HepG2 (cell line): ENCODE measurements at regions not wholly inside any gene's neighbourhood (a gene's known extent, or its start where the extent isn't known, plus 50 kb on each side); places are given as distances from the start of the nearest gene placed in this dataset.
A peak's percentile ranks its signal among the peaks of the same experiment; 100 is the strongest.

Source experiments
- ATAC-seq: fragments of 200-7000 bp; cut with Tn5 transposase; 3 replicates; pipeline ENCODE4 v1.9.1; 2020; ENCODE audit warnings: mild to moderate bottlenecking, moderate library complexity
- BruUV-seq: library from RNA; stranded (reverse); fragments of 400-500 nt; replicated peaks from 2 replicates; lab custom pipeline; 2021; lab: Mats Ljungman, UMichigan
- CTCF ChIA-PET: fragments of 300-600 bp; formaldehyde crosslinking; extraction: SDS; loops from one replicate; lab custom pipeline; 2021; ENCODE audit warnings: low total read pairs, inconsistent platforms, low intra/inter-chr PET ratio; lab: Yijun Ruan, JAX
- POLR2A ChIA-PET: fragments of 350-600 bp; sonication (Branson Sonifier 250); formaldehyde crosslinking; loops from one replicate; lab custom pipeline; 2020; ENCODE audit warnings: antibody characterized with exemption, inconsistent platforms; lab: Yijun Ruan, JAX
- DNase-seq: peaks from one replicate; pipeline ENCODE4 v3.0.0-alpha.2; 2015; ENCODE audit warnings: low spot score
- FAIRE-seq: peaks from 3 replicates; lab custom pipeline; 2011; peaks lifted over from hg19 to GRCh38; lab: Jason Lieb, UNC
- H2AFZ ChIP-seq: one replicate; pipeline ENCODE4 v1.6.1; 2011; ENCODE audit warnings: low read length, inconsistent platforms
- H3K27ac ChIP-seq: fragments of 300-600 bp; 3 replicates; pipeline ENCODE4 v1.8.0; 2011; ENCODE audit warnings: mixed run types, mild to moderate bottlenecking, mixed read lengths, low read length, inconsistent platforms; ENCODE audit not compliant: insufficient read depth; ENCODE audit errors: extremely low read length
- H3K27me3 ChIP-seq, 2 experiments: fragments of 200-600 bp in 1 of 2; 2 replicates in 1 of 2; 3 replicates in 1 of 2; pipeline versions ENCODE4 v1.6.0 to v1.8.0; 2011; ENCODE audit warnings: low read length in 2 of 2, mild to moderate bottlenecking in 2 of 2, moderate library complexity in 2 of 2, inconsistent platforms in 1 of 2; ENCODE audit not compliant: insufficient read depth in 2 of 2, control insufficient read depth in 1 of 2
- H3K36me3 ChIP-seq, 2 experiments: fragments of 200-600 bp in 1 of 2; replicated peaks in 1 of 2; 2 replicates in 1 of 2; 3 replicates in 1 of 2; pipeline versions ENCODE4 v1.5.1 to v1.8.0; 2011; ENCODE audit warnings: low read length in 2 of 2, inconsistent platforms in 1 of 2; ENCODE audit not compliant: insufficient read depth in 2 of 2, control insufficient read depth in 1 of 2
- H3K4me1 ChIP-seq: 2 replicates; pipeline ENCODE4 v1.5.1; 2012; ENCODE audit warnings: low read length, inconsistent platforms; ENCODE audit not compliant: insufficient read depth
- H3K4me2 ChIP-seq: 2 replicates; pipeline ENCODE4 v1.6.0; 2011; ENCODE audit warnings: low read depth, low read length, inconsistent platforms
- H3K4me3 ChIP-seq, 3 experiments: fragments of 200-600 bp in 1 of 3; sonication (generic), shearing (Covaris generic) in 1 of 3; replicated peaks in 1 of 3; 2 replicates each; pipeline ENCODE4 v1.5.1; 2011 to 2016; ENCODE audit warnings: low read length in 3 of 3, inconsistent platforms in 2 of 3, low read depth in 2 of 3, mild to moderate bottlenecking in 2 of 3, control low read depth in 1 of 3, mixed read lengths in 1 of 3; ENCODE audit not compliant: insufficient read depth in 1 of 3
- H3K79me2 ChIP-seq: one replicate; pipeline ENCODE4 v1.6.1; 2011; ENCODE audit warnings: low read length, inconsistent platforms; ENCODE audit not compliant: insufficient read depth
- H3K9ac ChIP-seq: 2 replicates; pipeline ENCODE4 v1.6.0; 2011; ENCODE audit warnings: mild to moderate bottlenecking, low read depth, low read length, inconsistent platforms; ENCODE audit not compliant: insufficient read depth
- H3K9me3 ChIP-seq: 2 replicates; pipeline ENCODE4 v1.5.1; 2012; ENCODE audit warnings: mild to moderate bottlenecking, low read length
- H4K20me1 ChIP-seq: 2 replicates; pipeline ENCODE4 v1.6.0; 2011; ENCODE audit warnings: inconsistent platforms, mild to moderate bottlenecking, low read length, moderate library complexity; ENCODE audit not compliant: insufficient read depth
- ATF7 ChIP-seq, 2 experiments: fragments of 450-650 bp in 1 of 2; sonication (generic) in 1 of 2; formaldehyde crosslinking in 1 of 2; IDR thresholded peaks; 2 replicates each; pipeline versions ENCODE4 v1.4.0 to v1.6.1; 2016 to 2020; ENCODE audit warnings: antibody characterized with exemption in 1 of 2, mild to moderate bottlenecking in 1 of 2, missing genetic modification reagents in 1 of 2
- MBD4 ChIP-seq: IDR thresholded peaks from 2 replicates; pipeline ENCODE4 v1.6.1; 2012; ENCODE audit warnings: low read length, inconsistent platforms, borderline replicate concordance
- NCOR1 ChIP-seq: fragments of 200-600 bp; sonication (generic); IDR thresholded peaks from 2 replicates; pipeline ENCODE4 v1.7.0; 2017; ENCODE audit warnings: antibody characterized with exemption, low read length, borderline replicate concordance
- RERE ChIP-seq: IDR thresholded peaks from 2 replicates; pipeline ENCODE4 v1.6.1; 2016; ENCODE audit warnings: low read depth, missing genetic modification reagents, missing compliant biosample characterization
- SNAI1 ChIP-seq: sonication (generic); formaldehyde crosslinking; IDR thresholded peaks from 2 replicates; pipeline ENCODE4 v1.5.0; 2020; ENCODE audit warnings: mild to moderate bottlenecking, missing genetic modification reagents, borderline replicate concordance
- SRF ChIP-seq: IDR thresholded peaks from 2 replicates; pipeline ENCODE4 v1.6.1; 2011; ENCODE audit warnings: mild to moderate bottlenecking, low read depth, low read length, moderate library complexity
- UBTF ChIP-seq: sonication (generic); formaldehyde crosslinking; IDR thresholded peaks from 2 replicates; pipeline ENCODE4 v1.4.0; 2020; ENCODE audit warnings: mild to moderate bottlenecking, missing genetic modification reagents
- ZBTB43 ChIP-seq: sonication (generic); formaldehyde crosslinking; conservative IDR thresholded peaks from 2 replicates; pipeline ENCODE4 v1.4.0; 2020; ENCODE audit warnings: missing genetic modification reagents
- ZFP41 ChIP-seq: sonication (generic); formaldehyde crosslinking; IDR thresholded peaks from 2 replicates; pipeline ENCODE4 v1.4.0; 2020; ENCODE audit warnings: mild to moderate bottlenecking, missing genetic modification reagents, borderline replicate concordance
- ZKSCAN5 ChIP-seq: sonication (generic); formaldehyde crosslinking; IDR thresholded peaks from 2 replicates; pipeline ENCODE4 v1.5.1; 2020; ENCODE audit warnings: mild to moderate bottlenecking, missing genetic modification reagents
- ZNF546 ChIP-seq: sonication (generic); formaldehyde crosslinking; conservative IDR thresholded peaks from 2 replicates; pipeline ENCODE4 v1.8.1; 2023; ENCODE audit warnings: mild to moderate bottlenecking, missing genetic modification reagents
- WGBS: methylation state at CpG from one replicate; pipeline ENCODE4 v1.1.6; 2017; ENCODE audit warnings: low lambda C conversion rate; 5-methylcytosine and 5-hydroxymethylcytosine counted together
- in situ Hi-C: cut with HindIII; loops from 2 replicates; pipeline ENCODE4 v1.10.0; 2017; ENCODE audit warnings: low pct_unique_long_range_greater_than_20kb; ENCODE audit not compliant: extremely low pct_ligation_motif_present
- intact Hi-C: fragments of 100-400 bp; cut with micrococcal nuclease; formaldehyde crosslinking; loops from one replicate; pipeline ENCODE4 v1.10.0; 2022; ENCODE audit not compliant: unreplicated experiment

GRCh38 chr6:126195625-126196236 lies 144.2 kb upstream of the CENPW start:
- 91% methylated on average over 1 of the region's 1 CpG for WGBS
- no TSS peak for BruUV-seq

GRCh38 chr6:126198631-126199030 lies 141.3 kb upstream of the CENPW start:
- Histone ChIP-seq H3K4me1 (no peaks in the 10 kb centered on the region), H3K27ac (no peak overlapping the region), H4K20me1 (no peaks in the 10 kb centered on the region), H3K27me3 (no peaks in the 10 kb centered on the region), H2AFZ (no peak overlapping the region), H3K4me2 (no peak overlapping the region), H3K79me2 (no peaks in the 10 kb centered on the region), H3K4me3 (no peak overlapping the region), H3K9me3 (no peaks in the 10 kb centered on the region), H3K36me3 (no peaks in the 10 kb centered on the region), H3K9ac (no peak overlapping the region)
- no peak for DNase-seq
- BruUV-seq = no TSS peak
- ATAC-seq = no peak
- no peak for FAIRE-seq
- ChIA-PET POLR2A (no interaction called here), CTCF (no interaction called here)
- intact Hi-C loops = no loop called here
- in situ Hi-C loops = no loop called here
- WGBS = 64% methylated on average over 2 of the region's 2 CpGs
- no peak for TF ChIP-seq RERE (CRISPR knock-in tag)
- TF ChIP-seq UBTF (CRISPR knock-in tag) = no peak
- TF ChIP-seq ZKSCAN5 (CRISPR knock-in tag) = no peak
- no peak for TF ChIP-seq NCOR1
- TF ChIP-seq ZNF546 (CRISPR knock-in tag) = no peak
- no peak for TF ChIP-seq MBD4
- TF ChIP-seq ZBTB43 (CRISPR knock-in tag) = no peak
- no peak for TF ChIP-seq SNAI1 (CRISPR knock-in tag)

More at GRCh38 chr6:126195625-126196236, 144.2 kb upstream of the CENPW start:
- Histone ChIP-seq H3K4me3 (no peak overlapping the region), H3K27me3 (no peaks in the 10 kb centered on the region), H3K4me1 (no peaks in the 10 kb centered on the region), H3K36me3 (no peaks in the 10 kb centered on the region), H2AFZ (no peak overlapping the region), H3K4me2 (no peak overlapping the region), H3K27ac (no peak overlapping the region), H4K20me1 (no peaks in the 10 kb centered on the region), H3K9me3 (no peaks in the 10 kb centered on the region), H3K9ac (no peak overlapping the region), H3K79me2 (no peaks in the 10 kb centered on the region)
- FAIRE-seq = no peak
- ChIA-PET POLR2A (no interaction called here), CTCF (no interaction called here)
- in situ Hi-C loops (no loop called here), intact Hi-C loops (no loop called here)
- no peak for ATAC-seq
- peak; percentile 76 for TF ChIP-seq SRF
- peak; percentile 84 for TF ChIP-seq ATF7 (IDR thresholded peaks at IDR 0.05)
- no peak for TF ChIP-seq ATF7 (CRISPR knock-in tag; IDR thresholded peaks at IDR 0.05)
- TF ChIP-seq ZFP41 (CRISPR knock-in tag) = no peak
- DNase-seq = no peak
